ENCODE measurements at regions not wholly inside any gene's neighbourhood (a gene's known extent, or its start where the extent isn't known, plus 50 kb on each side); places are given as distances from the start of the nearest gene placed in this dataset.
"Not testable (repeated sequence)": the region's sequence is repeated elsewhere in the genome, so short reads cannot be mapped to it uniquely, and the experiment has no call there.

- no peak for DNase-seq (ENCODE audit: low read depth in 2 of 2)
These were observed 184.3 kb downstream of the IGLL1 start for GRCh38 chr22:23395530-23396361.

GRCh38 chr22:23394525-23395326 lies 185.4 kb downstream of the IGLL1 start:
- DNase-seq (ENCODE audit: low read depth in 2 of 2), result no peak

- DNase-seq (ENCODE audit: low read depth in 2 of 2), result no peak
These were observed 186.3 kb downstream of the IGLL1 start for GRCh38 chr22:23393721-23394320.

- not testable (repeated sequence) for DNase-seq (ENCODE audit: low read depth in 2 of 2)
These were observed 186.9 kb downstream of the IGLL1 start for GRCh38 chr22:23393199-23393598.

- no peak for DNase-seq (ENCODE audit: low read depth in 2 of 2)
These were observed 187.5 kb downstream of the IGLL1 start for GRCh38 chr22:23392420-23393121.

- DNase-seq (ENCODE audit: low read depth in 2 of 2), result no peak
These were observed 189.1 kb downstream of the IGLL1 start for GRCh38 chr22:23391022-23391421.

GRCh38 chr22:23389271-23390071 lies 190.6 kb downstream of the IGLL1 start:
- no peak for DNase-seq (ENCODE audit: low read depth in 2 of 2)

- no peak for DNase-seq (ENCODE audit: low read depth in 2 of 2)
These were observed 191.6 kb downstream of the IGLL1 start for GRCh38 chr22:23388517-23388890.

- DNase-seq (ENCODE audit: low read depth in 2 of 2), result no peak
These were observed 192.1 kb downstream of the IGLL1 start for GRCh38 chr22:23387827-23388516.

GRCh38 chr22:23386822-23387580 lies 193.1 kb downstream of the IGLL1 start:
- no peak for DNase-seq (ENCODE audit: low read depth in 2 of 2)

- DNase-seq (ENCODE audit: low read depth in 2 of 2), result peak; percentile 65 to 66
These were observed 194.1 kb downstream of the IGLL1 start for GRCh38 chr22:23385678-23386631.

- DNase-seq (ENCODE audit: low read depth in 2 of 2), result no peak
These were observed 195.0 kb downstream of the IGLL1 start for GRCh38 chr22:23384923-23385677.

- no peak for DNase-seq (ENCODE audit: low read depth in 2 of 2)
These were observed 195.7 kb downstream of the IGLL1 start for GRCh38 chr22:23384431-23384830.

- DNase-seq (ENCODE audit: low read depth in 2 of 2), result no peak
These were observed 196.4 kb downstream of the IGLL1 start for GRCh38 chr22:23383491-23384361.

- no peak for DNase-seq (ENCODE audit: low read depth in 2 of 2)
These were observed 197.5 kb downstream of the IGLL1 start for GRCh38 chr22:23382428-23383218.
